ENCODE measurements at regions not wholly inside any gene's neighbourhood (a gene's known extent, or its start where the extent isn't known, plus 50 kb on each side); places are given as distances from the start of the nearest gene placed in this dataset.

DNA sequence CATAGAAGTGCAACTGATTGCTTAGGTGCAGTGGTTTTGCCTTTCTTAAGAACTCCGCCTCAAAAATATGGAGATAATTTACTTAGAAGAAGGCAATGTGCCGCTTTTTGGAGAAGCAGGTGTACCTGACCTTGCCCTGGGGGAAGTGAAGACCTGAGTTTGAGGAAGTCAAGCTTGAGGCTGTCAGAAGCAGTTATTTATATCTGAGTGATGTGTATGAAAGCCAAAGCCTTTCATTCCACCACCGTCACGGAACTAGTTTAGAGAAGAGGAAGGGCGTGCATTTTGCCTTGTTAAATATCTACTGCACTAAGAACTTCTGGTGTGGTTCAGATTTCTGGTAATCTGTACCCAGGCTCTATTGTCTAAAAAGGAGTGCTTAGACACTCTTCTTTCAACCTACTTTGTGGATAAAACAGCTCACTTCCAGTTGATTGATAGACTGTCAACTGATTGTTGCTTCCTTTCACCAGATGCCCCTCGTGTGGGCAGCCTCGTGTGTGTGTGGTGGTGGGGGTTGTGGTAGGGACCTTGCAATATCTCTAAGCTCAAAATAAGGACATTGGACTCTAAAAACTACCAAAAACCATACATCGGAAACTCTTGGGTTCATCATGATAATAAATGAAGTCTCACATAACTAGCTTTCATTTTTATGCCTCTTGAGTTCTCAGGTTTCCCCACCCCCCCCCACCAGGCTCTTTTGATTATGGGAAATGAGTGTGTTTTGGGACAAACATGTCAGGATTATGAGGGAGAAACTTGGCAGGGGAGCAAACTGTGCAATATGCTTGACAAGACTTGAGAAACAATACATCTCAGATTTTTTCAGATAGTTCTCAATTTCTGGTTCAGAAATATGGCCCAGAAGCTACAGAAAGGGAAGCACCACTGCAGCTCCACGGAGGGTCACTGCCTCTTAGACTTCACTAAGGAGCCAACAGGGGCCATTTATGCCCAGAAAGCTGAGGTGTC, 78.6 kb downstream of the ARF6 start:
- DNase-seq (ENCODE audit: low spot score) = no peak

DNA sequence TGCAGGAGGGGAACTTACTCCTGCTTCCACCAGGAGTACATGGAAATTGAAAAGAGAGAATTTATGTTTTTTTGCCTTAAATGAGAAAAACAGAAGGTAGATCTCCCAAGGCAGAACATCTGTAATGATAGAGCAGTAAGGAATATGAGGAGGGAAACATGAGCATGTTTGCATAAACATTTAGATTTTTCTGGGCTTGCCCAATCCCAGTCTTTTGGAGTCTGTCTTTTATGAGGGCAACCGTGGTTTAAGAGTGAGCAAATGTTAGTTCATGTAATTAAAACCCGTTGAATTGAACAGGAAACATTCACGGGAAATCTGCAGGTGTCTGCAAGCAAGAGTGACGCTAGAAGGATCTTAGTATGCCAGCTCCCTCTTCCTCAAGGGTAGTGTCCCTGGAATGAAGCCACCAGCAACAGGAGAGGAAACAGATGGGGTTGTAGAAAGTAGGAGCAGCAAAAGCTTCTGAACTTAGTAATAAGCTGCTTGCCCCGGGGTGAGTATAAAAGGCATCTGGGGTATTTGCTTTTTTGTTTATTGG, 79.3 kb downstream of the ARF6 start:
- no peak for DNase-seq (ENCODE audit: low spot score)

DNA sequence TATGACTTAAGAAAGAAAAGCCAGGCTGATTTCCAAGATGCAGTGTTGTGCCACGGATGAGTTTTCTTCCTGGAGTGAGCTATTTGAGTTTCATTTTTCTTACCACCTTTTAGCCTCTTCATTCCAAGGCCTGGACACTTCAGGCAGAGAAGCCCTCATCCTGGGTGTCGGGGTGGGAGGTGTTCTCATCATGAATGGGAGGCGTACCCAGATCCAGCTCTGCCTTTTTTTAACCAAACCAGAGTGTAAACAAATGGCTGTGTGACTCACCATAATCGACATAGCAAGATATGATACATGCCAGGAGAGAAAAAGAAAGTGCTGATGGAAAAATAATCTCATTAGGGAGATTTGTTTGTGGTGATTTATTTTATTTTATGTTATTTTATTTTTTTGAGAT, 79.9 kb downstream of the ARF6 start:
- peak; percentile 68 for DNase-seq (ENCODE audit: low spot score)

DNA sequence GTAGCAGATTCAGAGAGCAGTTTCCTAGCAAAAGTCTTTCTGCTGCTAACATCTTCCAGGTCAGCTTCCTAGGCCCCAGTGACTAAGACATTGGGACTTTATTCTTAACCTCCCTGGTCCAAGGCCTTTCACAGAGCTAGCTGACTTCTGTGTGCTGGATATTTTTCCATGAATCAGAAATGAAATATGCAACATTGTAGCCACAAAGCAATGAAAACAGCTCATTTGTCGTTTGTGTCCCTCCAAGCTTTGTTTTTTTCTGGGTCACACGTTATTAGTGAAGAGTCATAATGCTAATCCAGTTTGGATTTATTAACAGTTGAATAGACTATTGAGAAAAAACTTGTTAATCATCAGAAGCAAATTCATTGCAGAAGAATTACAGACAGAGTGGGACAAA, 82.4 kb downstream of the ARF6 start:
- DNase-seq (ENCODE audit: low spot score) = peak; percentile 59

DNA sequence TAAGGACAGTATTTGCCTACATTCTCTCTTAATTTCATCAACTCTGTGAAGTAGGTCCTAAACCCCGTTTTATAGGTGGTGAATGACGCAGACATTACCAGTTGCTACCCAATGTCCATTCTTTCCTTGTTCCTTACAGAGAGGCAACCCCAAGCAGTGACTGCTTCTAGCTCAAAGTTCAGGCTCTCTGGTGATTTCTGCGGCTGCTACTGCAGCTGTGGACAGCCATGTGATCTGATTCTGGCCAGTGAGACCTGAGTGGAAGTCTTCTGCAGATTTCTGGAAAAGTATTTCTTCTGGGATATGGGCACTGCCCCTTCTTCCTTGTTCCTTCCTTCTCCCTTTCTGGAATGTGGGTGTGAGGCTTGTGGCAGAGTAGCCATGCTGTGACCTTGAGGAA, 82.9 kb downstream of the ARF6 start:
- no peak for DNase-seq (ENCODE audit: low spot score)

DNA sequence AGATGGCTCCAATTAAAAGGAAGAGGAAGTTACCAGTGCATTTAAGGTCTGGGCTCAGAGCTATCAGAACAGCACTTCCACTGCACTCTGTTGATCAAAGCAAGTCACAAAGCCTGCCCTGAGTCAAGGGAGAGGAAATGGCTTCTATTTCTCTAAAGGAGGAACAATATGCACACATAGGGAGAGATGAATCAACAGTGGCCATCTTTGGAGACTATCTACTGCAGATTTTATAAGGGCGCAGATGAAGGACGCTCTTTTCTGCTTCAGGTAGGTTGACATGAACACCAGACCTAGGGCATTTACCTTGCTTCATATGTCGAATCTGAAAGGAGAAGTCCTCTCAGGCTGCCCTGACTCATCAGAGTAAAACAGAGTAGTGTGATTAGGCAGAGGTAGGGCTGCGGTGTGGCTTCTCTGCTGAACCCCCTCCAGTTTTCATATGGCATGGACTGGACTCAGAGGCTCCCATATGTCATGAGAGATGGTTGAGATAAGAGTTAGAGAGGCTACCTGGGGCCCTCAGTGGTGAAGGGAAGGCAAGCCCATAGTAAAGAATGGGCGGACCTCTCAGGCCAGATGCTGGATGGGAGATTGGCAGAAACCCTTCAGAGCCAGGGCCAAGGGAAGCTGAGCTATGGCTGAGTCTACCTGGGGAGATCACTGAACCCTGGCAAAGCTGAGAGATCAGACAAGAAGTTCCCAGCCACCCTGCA, 84.4 kb downstream of the ARF6 start:
- no peak for DNase-seq (ENCODE audit: low spot score)

DNA sequence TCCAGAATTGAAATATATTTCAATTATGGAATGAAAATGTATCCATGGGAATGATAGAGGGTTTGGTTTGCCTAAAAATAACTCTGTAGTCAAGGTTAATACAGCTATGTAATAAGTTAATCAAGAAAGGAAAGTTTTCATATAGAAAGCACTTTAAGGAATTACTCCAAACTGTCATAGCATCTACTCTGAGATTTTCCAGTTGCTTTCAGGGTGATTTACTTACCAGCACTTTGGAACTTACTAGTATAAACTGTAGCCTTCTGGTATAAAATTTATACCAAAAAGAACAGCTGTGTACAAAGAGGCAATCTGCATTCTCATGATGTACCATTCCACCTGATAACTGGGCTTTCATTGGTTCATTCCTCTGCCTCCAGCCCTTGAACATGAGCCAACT, 87.1 kb downstream of the ARF6 start:
- no peak for DNase-seq (ENCODE audit: low spot score)

DNA sequence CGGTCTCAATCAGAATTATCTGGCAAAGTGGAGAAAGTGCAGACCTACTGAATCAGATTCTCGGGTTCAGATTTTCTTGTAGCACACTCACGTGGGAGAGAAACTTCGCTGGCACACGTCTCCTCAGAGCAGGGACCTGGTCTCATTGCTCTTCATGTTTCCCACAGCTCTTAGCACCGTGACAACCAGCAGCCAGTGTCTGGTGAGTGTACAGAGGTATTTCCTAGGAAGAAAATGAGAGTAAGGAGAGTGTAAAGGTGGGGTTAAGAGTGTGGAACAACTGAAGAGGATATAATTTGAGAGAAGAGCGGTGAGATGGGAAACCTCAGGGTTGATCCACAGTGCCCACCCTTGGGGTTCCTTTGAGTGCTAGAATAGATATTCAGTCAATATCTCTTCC, 89.2 kb downstream of the ARF6 start:
- no peak for DNase-seq (ENCODE audit: low spot score)

DNA sequence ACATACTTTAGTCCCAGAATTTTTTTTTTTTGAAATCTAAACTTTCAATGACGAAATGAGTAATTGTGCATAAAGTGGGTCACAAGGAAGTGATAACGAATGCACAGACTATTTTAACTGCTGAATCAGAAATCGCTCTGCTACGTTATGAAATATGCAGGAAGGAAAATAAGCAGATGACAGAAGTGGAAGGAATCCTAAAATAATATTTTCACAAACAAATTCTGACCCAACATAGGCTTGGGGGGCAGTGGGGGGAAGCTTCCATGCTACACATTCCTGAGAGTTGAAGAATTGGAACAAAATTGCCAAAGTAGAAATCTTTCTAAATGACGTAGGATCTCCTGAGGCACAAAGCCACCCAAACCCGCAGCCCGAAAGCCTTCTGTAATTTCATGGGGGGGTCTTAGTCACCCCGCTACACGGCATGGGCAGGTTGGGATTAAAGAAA, 89.6 kb downstream of the ARF6 start:
- peak; percentile 51 for DNase-seq (ENCODE audit: low spot score)

DNA sequence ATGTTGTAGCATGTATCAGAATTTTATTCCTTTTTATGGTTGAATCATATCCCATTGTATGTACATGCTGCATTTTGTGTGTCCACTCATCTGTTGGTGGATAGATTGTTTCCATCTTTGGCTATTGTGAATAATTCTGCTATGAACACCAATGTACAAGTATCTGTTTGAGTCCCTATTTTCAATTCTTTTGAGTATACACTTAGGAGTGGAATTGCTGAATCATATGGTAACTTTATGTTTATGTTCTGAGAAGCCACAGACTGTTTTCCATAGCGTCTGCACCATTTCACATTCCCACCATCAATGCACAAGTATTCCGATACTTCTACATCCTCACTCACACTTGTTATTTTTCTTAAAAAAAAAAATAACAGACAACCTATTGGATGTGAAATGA, 91.5 kb downstream of the ARF6 start:
- no peak for DNase-seq (ENCODE audit: low spot score)

DNA sequence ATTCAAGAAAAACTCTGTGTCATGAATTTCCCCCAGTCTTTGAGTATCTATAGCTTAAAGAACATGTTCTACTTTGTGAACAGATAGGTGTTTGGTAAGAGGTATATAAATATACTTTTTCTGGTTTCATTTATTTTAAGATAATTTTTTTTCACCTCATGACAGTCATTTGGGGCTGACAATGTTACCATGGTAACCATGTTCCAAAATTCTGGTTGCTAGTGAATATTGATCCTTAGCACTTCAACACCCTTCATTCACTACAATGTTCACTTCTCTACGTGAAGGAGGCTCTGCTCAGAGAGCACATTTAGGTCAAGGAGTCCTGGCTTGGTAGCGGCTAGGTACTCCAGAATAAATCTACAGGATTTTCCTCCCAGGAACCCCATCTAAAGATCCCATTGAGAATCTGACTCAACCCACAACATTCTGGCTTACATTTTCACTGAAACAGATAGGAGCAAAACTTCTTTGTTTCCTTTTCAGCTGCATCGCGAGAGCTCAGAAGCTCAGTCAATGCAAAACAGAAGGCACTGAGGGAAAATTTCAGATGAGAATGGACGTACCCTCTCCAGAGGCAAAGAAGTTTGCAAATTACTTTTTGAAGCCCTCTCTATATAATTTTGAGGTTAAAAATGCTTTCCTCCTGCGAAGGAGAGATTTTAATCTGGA, 93.6 kb downstream of the ARF6 start:
- no peak for DNase-seq (ENCODE audit: low spot score)

DNA sequence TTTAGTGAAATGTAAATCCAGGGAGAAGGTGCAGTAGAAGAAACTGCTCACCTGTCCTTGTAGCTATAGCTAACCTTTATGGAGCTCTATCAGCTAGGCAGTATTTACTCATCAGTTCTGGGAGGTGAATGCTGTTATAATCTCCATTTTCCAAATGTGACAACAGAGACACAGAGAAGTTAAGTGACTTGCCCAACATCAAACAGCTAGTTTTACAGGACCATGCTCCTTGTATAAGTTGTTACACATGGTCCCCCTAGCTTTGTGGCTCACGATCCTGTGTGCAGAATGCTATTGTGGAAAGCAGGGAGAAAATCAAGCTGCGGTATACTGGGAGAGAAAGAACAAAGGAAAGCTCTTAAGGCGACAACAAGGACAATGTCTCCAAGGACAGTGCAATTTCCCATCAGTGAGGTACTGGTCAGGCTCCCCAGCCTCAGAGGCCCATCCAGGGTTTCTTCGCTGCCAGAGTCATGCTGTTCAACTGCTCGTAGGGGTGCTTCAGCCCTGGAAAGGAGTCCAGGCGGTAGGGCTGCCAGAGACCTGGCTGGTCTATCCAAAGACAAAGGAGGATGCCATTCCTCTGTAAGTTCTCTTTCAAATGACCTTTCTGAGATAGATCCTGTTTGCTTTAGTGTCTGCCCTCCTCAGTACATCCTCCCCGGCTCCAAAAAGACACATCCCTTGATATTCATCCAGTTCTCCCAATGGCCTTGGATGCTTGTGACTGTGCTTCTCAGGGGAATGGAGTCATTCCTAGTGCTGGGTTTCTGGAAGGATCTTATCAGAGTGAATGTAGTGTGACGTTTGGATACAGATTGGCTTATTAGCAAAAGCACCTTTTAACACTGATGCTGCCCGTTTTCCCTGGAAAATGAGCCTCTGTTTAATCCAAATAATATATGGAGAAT, 95.5 kb downstream of the ARF6 start:
- DNase-seq (ENCODE audit: low spot score) = no peak

DNA sequence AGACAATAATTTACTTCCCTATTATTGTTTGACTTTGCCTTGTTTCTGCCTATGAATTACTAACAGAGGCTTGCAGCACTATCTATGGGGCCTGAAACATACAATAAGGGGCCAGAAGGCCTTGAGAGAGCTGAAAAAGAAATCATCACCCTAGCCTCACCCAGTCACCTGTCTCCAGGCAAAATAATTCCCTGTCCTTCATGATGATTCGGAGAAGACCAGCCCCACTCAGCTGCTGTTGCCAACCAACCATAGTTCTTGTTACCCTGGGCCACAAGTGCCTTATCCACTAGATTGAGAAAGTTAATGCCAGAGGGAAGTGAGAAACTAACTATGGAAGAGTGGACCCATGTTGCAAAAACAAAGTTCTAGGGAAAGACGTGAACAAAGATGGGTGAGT, 97.1 kb downstream of the ARF6 start:
- no peak for DNase-seq (ENCODE audit: low spot score)

DNA sequence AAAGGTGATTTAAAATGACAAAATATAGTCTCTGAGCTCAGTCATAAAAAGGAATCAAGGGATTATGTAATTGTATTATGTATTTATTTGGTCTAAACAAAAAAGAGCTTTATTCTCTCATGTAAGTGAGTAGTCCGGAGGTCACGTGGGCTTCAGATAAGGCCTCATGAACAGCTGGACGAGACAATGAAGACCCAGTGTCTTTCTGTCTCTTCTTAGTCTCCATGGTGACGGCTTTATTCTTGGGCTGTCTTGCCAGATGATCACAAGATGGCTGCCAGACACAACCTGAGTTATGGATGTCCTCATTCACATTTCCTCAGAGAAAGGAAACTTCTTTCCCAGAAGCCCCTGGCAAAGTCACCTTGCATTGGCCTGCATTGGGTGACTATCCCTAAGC, 98.6 kb downstream of the ARF6 start:
- DNase-seq (ENCODE audit: low spot score) = no peak

DNA sequence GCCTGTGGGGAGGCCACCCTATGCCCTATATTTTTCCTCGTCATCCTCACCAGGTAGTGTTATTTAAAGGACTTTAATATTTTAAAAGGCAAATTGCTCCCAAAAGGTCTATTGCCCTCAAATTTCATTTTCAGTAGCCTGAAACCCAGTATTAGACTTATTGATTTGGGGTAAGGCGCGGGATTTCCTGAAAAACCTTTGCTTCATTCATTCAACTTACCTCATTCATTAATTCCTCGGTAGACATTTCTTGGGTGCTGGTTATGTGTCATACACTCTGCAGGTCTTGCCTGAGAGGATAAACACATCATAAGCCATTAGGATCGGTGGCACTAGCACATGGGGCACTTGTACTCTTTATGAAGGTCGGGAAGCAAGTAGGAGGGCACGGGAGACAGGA, 99.2 kb downstream of the ARF6 start:
- no peak for DNase-seq (ENCODE audit: low spot score)

DNA sequence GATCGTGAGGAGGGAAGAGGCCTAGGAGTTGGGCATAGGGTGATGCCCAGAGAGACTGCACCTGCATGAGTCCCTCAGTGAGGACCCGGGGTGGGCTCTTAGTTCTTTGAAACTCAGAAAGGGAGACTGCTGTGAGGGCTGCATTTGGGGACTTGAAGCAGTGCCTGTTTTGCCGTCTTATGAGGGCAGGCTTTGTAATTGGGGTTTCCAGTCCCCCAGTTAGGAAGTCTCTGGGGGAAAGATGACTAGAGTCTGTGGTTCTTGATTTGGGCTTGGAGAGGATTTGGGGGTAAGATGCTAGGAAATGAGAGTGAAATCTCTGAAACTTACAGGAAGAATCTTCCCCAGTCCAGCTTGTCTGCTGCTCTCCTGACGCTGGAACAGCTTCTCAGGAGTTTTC, 99.6 kb downstream of the ARF6 start:
- no peak for DNase-seq (ENCODE audit: low spot score)

DNA sequence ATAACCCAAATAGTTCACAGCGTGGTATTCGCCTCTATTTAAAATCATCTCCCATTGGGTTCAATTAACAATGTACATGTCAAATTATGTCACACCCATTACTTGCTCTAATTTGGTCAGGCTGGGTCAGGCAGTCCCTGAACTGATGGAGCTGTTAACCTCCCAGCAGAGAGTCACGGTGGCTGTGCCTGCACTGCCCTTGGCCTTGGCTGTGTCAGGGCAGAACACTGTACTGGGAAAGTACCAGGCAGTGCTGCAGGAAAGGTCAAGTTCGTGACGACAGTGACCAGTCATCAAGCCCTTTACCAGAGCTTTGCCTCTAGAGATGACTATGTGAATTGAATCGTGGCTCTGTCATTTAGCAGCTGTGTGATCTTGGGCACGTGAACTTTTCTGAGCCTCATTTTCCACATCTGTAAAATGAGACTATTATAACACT, 100.0 kb downstream of the ARF6 start:
- peak; percentile 34 for DNase-seq (ENCODE audit: low spot score)

DNA sequence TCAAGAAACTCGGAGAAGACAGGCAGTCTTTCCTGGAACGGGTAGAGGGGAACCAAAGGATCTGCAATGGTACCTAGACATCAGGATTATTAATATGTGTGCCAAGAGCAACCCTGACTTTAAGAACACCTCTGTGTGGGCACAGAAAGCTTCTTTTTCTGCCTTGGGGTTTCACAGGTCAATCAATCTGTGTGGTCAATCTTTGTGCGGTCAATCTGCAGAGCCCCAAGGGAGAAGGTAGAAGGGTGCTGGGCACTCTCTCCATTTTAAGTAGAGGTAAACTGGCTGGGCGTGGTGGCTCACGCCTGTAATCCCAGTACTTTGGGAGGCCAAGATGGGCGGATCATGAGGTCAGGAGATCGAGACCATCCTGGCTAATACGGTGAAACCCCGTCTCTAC, 100.7 kb downstream of the ARF6 start:
- DNase-seq (ENCODE audit: low spot score) = no peak

DNA sequence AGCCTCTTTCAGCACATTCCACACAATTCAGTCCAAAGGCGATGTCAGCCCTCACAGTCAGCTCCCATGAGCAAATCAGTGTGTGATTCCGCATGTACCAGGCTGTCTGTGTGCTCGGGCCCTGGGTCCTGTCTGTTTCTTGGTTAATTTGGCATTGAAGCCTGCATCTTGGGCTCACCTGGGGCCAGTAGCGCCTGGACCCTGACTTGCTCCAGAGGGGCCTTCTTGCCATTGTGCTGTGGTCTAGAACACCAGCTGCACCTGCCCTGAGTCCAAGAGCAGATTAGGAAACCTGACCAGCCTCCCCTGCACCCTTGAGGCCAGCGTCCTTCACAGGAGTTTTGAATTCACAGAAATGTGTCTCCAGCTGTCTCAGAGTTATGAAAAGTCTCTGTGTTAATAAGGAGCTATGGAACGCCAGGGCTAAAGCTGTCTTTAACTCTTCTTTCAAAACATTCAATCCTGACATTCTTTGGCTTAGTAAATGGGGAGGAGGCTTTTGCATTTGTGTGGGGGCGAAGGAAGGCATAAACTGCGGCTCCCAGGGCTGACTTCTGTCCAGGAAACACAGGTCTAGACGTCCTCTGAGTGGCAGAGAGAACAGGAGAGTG, 102.2 kb downstream of the ARF6 start:
- DNase-seq (ENCODE audit: low spot score) = no peak

DNA sequence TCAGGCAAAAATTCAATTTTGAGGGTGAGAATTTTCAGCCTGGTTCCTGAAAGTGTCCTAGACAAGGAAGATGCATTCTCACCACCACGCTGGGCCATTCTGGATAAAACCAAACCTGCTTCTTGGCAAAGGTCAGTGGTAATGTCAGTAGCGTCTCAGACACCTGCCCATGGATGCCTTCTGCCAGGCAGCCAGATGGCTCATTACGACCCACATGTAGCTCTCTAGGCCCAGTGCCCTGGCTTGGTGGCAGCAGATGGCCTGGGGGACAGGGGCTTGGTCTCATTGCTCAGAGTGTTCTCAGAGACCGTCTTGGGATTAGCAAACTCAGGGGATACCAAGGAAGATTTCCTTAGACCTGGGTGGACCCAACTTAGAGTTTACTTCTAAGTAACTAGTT, 105.1 kb downstream of the ARF6 start:
- DNase-seq (ENCODE audit: low spot score) = no peak

Data from AG08396 (cell line).